ENCODE measurements at regions not wholly inside any gene's neighbourhood (a gene's known extent, or its start where the extent isn't known, plus 50 kb on each side); places are given as distances from the start of the nearest gene placed in this dataset.
A peak's percentile ranks its signal among the peaks of the same experiment; 100 is the strongest.
"Not testable (repeated sequence)": the region's sequence is repeated elsewhere in the genome, so short reads cannot be mapped to it uniquely, and the experiment has no call there.

GRCh38 chr6:121627761-121628160 is 192.3 kb downstream of the GJA1 start:
- no peak for DNase-seq

GRCh38 chr6:121630716-121631115 is 195.3 kb downstream of the GJA1 start:
- H3K9me3 Mint-ChIP-seq, result peaks cover 28% of the 10 kb centered on the region

More at GRCh38 chr6:121627761-121628160, 192.3 kb downstream of the GJA1 start:
- H3K27ac Mint-ChIP-seq, result no peak overlapping the region
- H3K4me1 Mint-ChIP-seq (ENCODE audit: low read depth), result no peaks in the 10 kb centered on the region
- no peaks in the 10 kb centered on the region for H3K36me3 Mint-ChIP-seq (ENCODE audit: low read depth)
- no peak overlapping the region for H3K4me3 Mint-ChIP-seq
- no peaks in the 10 kb centered on the region for H3K27me3 Mint-ChIP-seq
- peaks cover 17% of the 10 kb centered on the region for H3K9me3 Mint-ChIP-seq

GRCh38 chr6:121631752-121632151 is 196.3 kb downstream of the GJA1 start:
- not testable (repeated sequence) for DNase-seq

More at GRCh38 chr6:121630716-121631115, 195.3 kb downstream of the GJA1 start:
- Mint-ChIP-seq H3K4me1 (ENCODE audit: low read depth) (no peaks in the 10 kb centered on the region), H3K36me3 (ENCODE audit: low read depth) (no peaks in the 10 kb centered on the region), H3K27me3 (no peaks in the 10 kb centered on the region), H3K27ac (no peak overlapping the region), H3K4me3 (no peak overlapping the region)
- DNase-seq, result no peak

GRCh38 chr6:121633309-121633708 is 197.9 kb downstream of the GJA1 start:
- Mint-ChIP-seq H3K9me3 (peaks cover 38% of the 10 kb centered on the region), H3K27ac (no peak overlapping the region), H3K36me3 (ENCODE audit: low read depth) (no peaks in the 10 kb centered on the region), H3K4me3 (no peak overlapping the region), H3K27me3 (no peaks in the 10 kb centered on the region), H3K4me1 (ENCODE audit: low read depth) (no peaks in the 10 kb centered on the region)
- DNase-seq, result no peak

More at GRCh38 chr6:121631752-121632151, 196.3 kb downstream of the GJA1 start:
- H3K4me3 Mint-ChIP-seq; H3K4me1 Mint-ChIP-seq (ENCODE audit: low read depth); H3K27ac Mint-ChIP-seq; H3K36me3 Mint-ChIP-seq (ENCODE audit: low read depth); H3K27me3 Mint-ChIP-seq: not testable (repeated sequence)
- peaks cover 37% of the 10 kb centered on the region for H3K9me3 Mint-ChIP-seq

GRCh38 chr6:121634586-121634985 is 199.1 kb downstream of the GJA1 start:
- H3K27me3 Mint-ChIP-seq; H3K36me3 Mint-ChIP-seq (ENCODE audit: low read depth); DNase-seq; H3K4me3 Mint-ChIP-seq; H3K4me1 Mint-ChIP-seq (ENCODE audit: low read depth); H3K27ac Mint-ChIP-seq: not testable (repeated sequence)
- H3K9me3 Mint-ChIP-seq, result peaks cover 38% of the 10 kb centered on the region

GRCh38 chr6:121635355-121635754 is 199.9 kb downstream of the GJA1 start:
- Mint-ChIP-seq H3K27ac (no peak overlapping the region), H3K9me3 (peaks cover 38% of the 10 kb centered on the region), H3K4me1 (ENCODE audit: low read depth) (no peaks in the 10 kb centered on the region), H3K27me3 (no peaks in the 10 kb centered on the region), H3K36me3 (ENCODE audit: low read depth) (no peaks in the 10 kb centered on the region), H3K4me3 (no peak overlapping the region)
- no peak for DNase-seq

- H3K4me3 Mint-ChIP-seq; H3K27me3 Mint-ChIP-seq; DNase-seq; H3K27ac Mint-ChIP-seq; H3K36me3 Mint-ChIP-seq (ENCODE audit: low read depth); H3K4me1 Mint-ChIP-seq (ENCODE audit: low read depth): not testable (repeated sequence)
- peaks cover 32% of the 10 kb centered on the region for H3K9me3 Mint-ChIP-seq
Measured at GRCh38 chr6:121636217-121636616, 200.8 kb downstream of the GJA1 start.

- Mint-ChIP-seq H3K27ac (no peak overlapping the region), H3K4me1 (ENCODE audit: low read depth) (no peaks in the 10 kb centered on the region), H3K4me3 (no peak overlapping the region), H3K9me3 (peaks cover 17% of the 10 kb centered on the region), H3K36me3 (ENCODE audit: low read depth) (no peaks in the 10 kb centered on the region), H3K27me3 (no peaks in the 10 kb centered on the region)
- DNase-seq, result no peak
Measured at GRCh38 chr6:121639021-121639420, 203.6 kb downstream of the GJA1 start.

GRCh38 chr6:121641158-121641557 is 205.7 kb downstream of the GJA1 start:
- Mint-ChIP-seq H3K27me3 (no peaks in the 10 kb centered on the region), H3K4me3 (no peak overlapping the region), H3K36me3 (ENCODE audit: low read depth) (no peaks in the 10 kb centered on the region)

GRCh38 chr6:121645100-121645745 is 209.8 kb downstream of the GJA1 start:
- no peak for DNase-seq
- Mint-ChIP-seq H3K4me3 (no peak overlapping the region), H3K4me1 (ENCODE audit: low read depth) (peaks cover 20% of the 10 kb centered on the region), H3K36me3 (ENCODE audit: low read depth) (no peaks in the 10 kb centered on the region), H3K9me3 (no peaks in the 10 kb centered on the region), H3K27ac (peak overlapping the region; percentile 6), H3K27me3 (no peaks in the 10 kb centered on the region)

More at GRCh38 chr6:121641158-121641557, 205.7 kb downstream of the GJA1 start:
- Mint-ChIP-seq H3K27ac (no peak overlapping the region), H3K4me1 (ENCODE audit: low read depth) (peaks cover 10% of the 10 kb centered on the region), H3K9me3 (peaks cover 6% of the 10 kb centered on the region)
- no peak for DNase-seq

- no peak overlapping the region for H3K27ac Mint-ChIP-seq
- DNase-seq, result no peak
- H3K4me1 Mint-ChIP-seq (ENCODE audit: low read depth), result peaks cover 41% of the 10 kb centered on the region
- H3K27me3 Mint-ChIP-seq, result no peaks in the 10 kb centered on the region
- H3K9me3 Mint-ChIP-seq, result no peaks in the 10 kb centered on the region
- H3K4me3 Mint-ChIP-seq, result no peak overlapping the region
- H3K36me3 Mint-ChIP-seq (ENCODE audit: low read depth), result no peaks in the 10 kb centered on the region
Measured at GRCh38 chr6:121647905-121648304, 212.5 kb downstream of the GJA1 start.

- Mint-ChIP-seq H3K4me3 (no peak overlapping the region), H3K27me3 (no peaks in the 10 kb centered on the region), H3K27ac (no peak overlapping the region), H3K36me3 (ENCODE audit: low read depth) (no peaks in the 10 kb centered on the region), H3K4me1 (ENCODE audit: low read depth) (peaks cover 49% of the 10 kb centered on the region), H3K9me3 (no peaks in the 10 kb centered on the region)
- no peak for DNase-seq
Measured at GRCh38 chr6:121649951-121650350, 214.5 kb downstream of the GJA1 start.

- no peak for DNase-seq
- H3K36me3 Mint-ChIP-seq (ENCODE audit: low read depth), result no peaks in the 10 kb centered on the region
- no peaks in the 10 kb centered on the region for H3K9me3 Mint-ChIP-seq
- no peak overlapping the region for H3K27ac Mint-ChIP-seq
- peaks cover 40% of the 10 kb centered on the region for H3K4me1 Mint-ChIP-seq (ENCODE audit: low read depth)
- H3K4me3 Mint-ChIP-seq, result no peak overlapping the region
- H3K27me3 Mint-ChIP-seq, result no peaks in the 10 kb centered on the region
Measured at GRCh38 chr6:121651420-121651819, 216.0 kb downstream of the GJA1 start.

GRCh38 chr6:121652223-121652622 is 216.8 kb downstream of the GJA1 start:
- no peak for DNase-seq
- no peaks in the 10 kb centered on the region for H3K36me3 Mint-ChIP-seq (ENCODE audit: low read depth)
- H3K9me3 Mint-ChIP-seq, result no peaks in the 10 kb centered on the region
- H3K27ac Mint-ChIP-seq, result no peak overlapping the region
- H3K27me3 Mint-ChIP-seq, result no peaks in the 10 kb centered on the region
- peaks cover 40% of the 10 kb centered on the region for H3K4me1 Mint-ChIP-seq (ENCODE audit: low read depth)
- no peak overlapping the region for H3K4me3 Mint-ChIP-seq

GRCh38 chr6:121652726-121653623 is 217.5 kb downstream of the GJA1 start:
- peaks cover 38% of the 10 kb centered on the region for H3K4me1 Mint-ChIP-seq (ENCODE audit: low read depth)
- no peak overlapping the region for H3K27ac Mint-ChIP-seq
- H3K36me3 Mint-ChIP-seq (ENCODE audit: low read depth), result no peaks in the 10 kb centered on the region
- no peaks in the 10 kb centered on the region for H3K9me3 Mint-ChIP-seq
- H3K4me3 Mint-ChIP-seq, result no peak overlapping the region
- H3K27me3 Mint-ChIP-seq, result no peaks in the 10 kb centered on the region
- DNase-seq, result no peak
